Neuronal stem cell (in vitro differentiated cells): ENCODE measurements at regions not wholly inside any gene's neighbourhood (a gene's known extent, or its start where the extent isn't known, plus 50 kb on each side); places are given as distances from the start of the nearest gene placed in this dataset. TPM values are rescaled to one million over a fixed set of nuclear protein-coding genes. Genes with fewer than 3 reads are reported as not detected.

Experiments used
- DNase-seq: peaks from one replicate; pipeline ENCODE4 v3.0.0-alpha.2; 2013; ENCODE audit warnings: low spot score
- H2AFZ ChIP-seq: one replicate; pipeline ENCODE4 v1.6.1; 2013; ENCODE audit warnings: mild to moderate bottlenecking, low read length, inconsistent platforms
- H2AK5ac ChIP-seq: 2 replicates; pipeline ENCODE4 v1.6.1; 2013; ENCODE audit warnings: low read depth, mild to moderate bottlenecking, inconsistent platforms, low read length, moderate library complexity, mixed read lengths
- H2BK120ac ChIP-seq: 2 replicates; pipeline ENCODE4 v1.6.1; 2013; ENCODE audit warnings: low read depth, mild to moderate bottlenecking, inconsistent platforms, low read length, moderate library complexity, mixed read lengths
- H2BK12ac ChIP-seq: one replicate; pipeline ENCODE4 v1.6.1; 2013; ENCODE audit warnings: low read length, inconsistent platforms
- H2BK15ac ChIP-seq: 2 replicates; pipeline ENCODE4 v1.6.1; 2013; ENCODE audit warnings: mild to moderate bottlenecking, low read length, inconsistent platforms, mixed read lengths
- H2BK5ac ChIP-seq: one replicate; pipeline ENCODE4 v1.6.1; 2013; ENCODE audit warnings: inconsistent platforms, mild to moderate bottlenecking, low read length, moderate library complexity
- H3K14ac ChIP-seq: one replicate; pipeline ENCODE4 v1.6.1; 2013; ENCODE audit warnings: low read length, inconsistent platforms
- H3K18ac ChIP-seq: 2 replicates; pipeline ENCODE4 v1.6.1; 2013; ENCODE audit warnings: low read length, inconsistent platforms
- H3K23ac ChIP-seq: 2 replicates; pipeline ENCODE4 v1.6.1; 2013; ENCODE audit warnings: low read depth, mild to moderate bottlenecking, mixed read lengths, low read length, inconsistent platforms; ENCODE audit not compliant: poor library complexity
- H3K27ac ChIP-seq: replicated peaks from 3 replicates; pipeline ENCODE4 v1.5.1; 2013; ENCODE audit warnings: low read length, inconsistent platforms
- H3K27me3 ChIP-seq, 3 experiments: 2 replicates each; pipeline ENCODE4 v1.6.1; 2013; ENCODE audit warnings: low read length in 3 of 3, mild to moderate bottlenecking in 2 of 3, inconsistent platforms in 1 of 3, low read depth in 1 of 3, mixed read lengths in 1 of 3, moderate library complexity in 1 of 3; ENCODE audit not compliant: control insufficient read depth in 3 of 3, insufficient read depth in 3 of 3
- H3K36me3 ChIP-seq, 2 donors: replicated peaks in 1 of 2; 2 replicates each; pipeline ENCODE4 v1.6.1; 2013; ENCODE audit warnings: low read length in 2 of 2; ENCODE audit not compliant: control insufficient read depth in 2 of 2, insufficient read depth in 2 of 2
- H3K4ac ChIP-seq: 2 replicates; pipeline ENCODE4 v1.6.1; 2013; ENCODE audit warnings: inconsistent platforms, mild to moderate bottlenecking, low read length, moderate library complexity
- H3K4me1 ChIP-seq, 2 donors: 1 replicate in 1 of 2; 2 replicates in 1 of 2; pipeline ENCODE4 v1.6.1; 2013; ENCODE audit warnings: low read length in 2 of 2, low read depth in 1 of 2; ENCODE audit not compliant: control insufficient read depth in 2 of 2, insufficient read depth in 1 of 2
- H3K4me2 ChIP-seq: one replicate; pipeline ENCODE4 v1.6.1; 2013; ENCODE audit warnings: mild to moderate bottlenecking, low read length, inconsistent platforms; ENCODE audit not compliant: insufficient read depth, poor library complexity, severe bottlenecking
- H3K4me3 ChIP-seq, 2 donors: 2 replicates each; pipeline ENCODE4 v1.5.1; 2013; ENCODE audit warnings: low read length in 2 of 2, mild to moderate bottlenecking in 2 of 2, inconsistent platforms in 1 of 2, moderate library complexity in 1 of 2
- H3K79me1 ChIP-seq: one replicate; pipeline ENCODE4 v1.6.1; 2013; ENCODE audit warnings: low read depth, mild to moderate bottlenecking, inconsistent platforms, low read length, moderate library complexity
- H3K9ac ChIP-seq: one replicate; pipeline ENCODE4 v1.6.1; 2013; ENCODE audit warnings: mild to moderate bottlenecking, low read depth, low read length, inconsistent platforms; ENCODE audit not compliant: poor library complexity
- H3K9me3 ChIP-seq, 2 donors: replicated peaks in 1 of 2; 2 replicates each; pipeline versions ENCODE3 to v1.6.1; 2013; ENCODE audit warnings: low read length in 2 of 2, mild to moderate bottlenecking in 2 of 2, inconsistent platforms in 1 of 2, low read depth in 1 of 2, mixed read lengths in 1 of 2, moderate library complexity in 1 of 2; ENCODE audit not compliant: control insufficient read depth in 2 of 2, insufficient read depth in 1 of 2
- H4K8ac ChIP-seq: one replicate; pipeline ENCODE4 v1.6.1; 2013; ENCODE audit warnings: low read depth, mild to moderate bottlenecking, inconsistent platforms, low read length, moderate library complexity
- H4K91ac ChIP-seq: one replicate; pipeline ENCODE4 v1.6.1; 2013; ENCODE audit warnings: low read length, low read depth, mild to moderate bottlenecking, inconsistent platforms; ENCODE audit not compliant: poor library complexity
- WGBS, 2 donors: extraction: QIAGEN DNeasy Blood & Tissue Kit; methylation state at CpG; one replicate each; pipeline ENCODE4 v1.1.7; 2013; ENCODE audit warnings: missing lambda C conversion rate in 2 of 2, mixed read lengths in 1 of 2; ENCODE audit not compliant: insufficient read length in 2 of 2, insufficient replicate concordance in 1 of 2; ENCODE audit errors: extremely low coverage in 2 of 2; 5-methylcytosine and 5-hydroxymethylcytosine counted together
- small RNA-seq: library from polyadenylated mRNA; stranded (forward); fragments of <200 nt; extraction: miRNeasy Mini kit (QIAGEN cat#:217004); gene quantifications from one replicate; pipeline ENCODE3, GENCODE V24; 2013; ENCODE audit not compliant: insufficient read depth

DNA sequence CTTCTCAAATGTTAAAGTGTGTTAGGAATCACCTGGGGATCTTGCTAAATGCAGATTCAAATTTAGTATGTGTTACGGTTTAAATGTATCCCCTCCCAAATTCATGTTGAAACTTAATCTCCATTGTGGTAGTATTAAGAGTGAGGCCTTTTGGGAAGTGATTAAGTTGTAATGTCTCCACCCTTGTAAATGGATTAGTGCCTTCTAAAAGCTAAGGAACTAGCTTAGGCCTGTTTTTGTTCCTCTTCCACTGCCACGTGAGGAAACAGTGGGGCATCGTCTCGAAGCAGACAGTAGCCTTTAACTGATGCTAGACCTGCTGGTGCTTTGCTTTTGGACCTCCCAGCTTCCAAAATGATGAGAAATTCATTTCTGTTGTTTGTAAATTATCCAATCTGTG is 52.3 kb upstream of the SEMA3D start:
- Histone ChIP-seq H3K4me1 (no peaks in the 10 kb centered on the region), H3K9ac (no peak overlapping the region), H2BK120ac (no peak overlapping the region), H3K18ac (no peak overlapping the region), H4K8ac (no peak overlapping the region), H2BK12ac (no peak overlapping the region), H3K4ac (no peak overlapping the region), H3K14ac (no peak overlapping the region), H2BK15ac (no peak overlapping the region), H3K4me2 (no peak overlapping the region), H3K27ac (no peak overlapping the region), H3K36me3 (no peaks in the 10 kb centered on the region), H3K23ac (no peak overlapping the region), H3K27me3 (no peaks in the 10 kb centered on the region), H2BK5ac (no peak overlapping the region), H3K9me3 (no peaks in the 10 kb centered on the region), H2AK5ac (no peak overlapping the region), H4K91ac (no peak overlapping the region), H3K4me3 (no peak overlapping the region), H2AFZ (peak overlapping the region; percentile 6), H3K79me1 (no peaks in the 10 kb centered on the region)
- DNase-seq: no peak
- no CpG with 5 or more reads among the region's 4 CpGs for WGBS, 2 donors

- Histone ChIP-seq H3K4me2 (no peak overlapping the region), H2AK5ac (no peak overlapping the region), H3K9me3 (no peaks in the 10 kb centered on the region), H3K27ac (no peak overlapping the region), H2BK12ac (no peak overlapping the region), H4K91ac (no peak overlapping the region), H3K4me1 (no peaks in the 10 kb centered on the region), H3K4me3 (no peak overlapping the region), H4K8ac (no peak overlapping the region), H3K23ac (no peak overlapping the region), H3K79me1 (no peaks in the 10 kb centered on the region), H2BK15ac (no peak overlapping the region), H3K27me3 (no peaks in the 10 kb centered on the region), H2AFZ (no peak overlapping the region), H3K4ac (no peak overlapping the region), H3K9ac (no peak overlapping the region), H3K14ac (no peak overlapping the region), H3K36me3 (no peaks in the 10 kb centered on the region), H2BK120ac (no peak overlapping the region), H3K18ac (no peak overlapping the region), H2BK5ac (no peak overlapping the region)
- no peak for DNase-seq
- no CpG with 5 or more reads among the region's 4 CpGs for WGBS, 2 donors
Measured at GRCh38 chr7:85237721-85238120, 50.9 kb upstream of the SEMA3D start.

Small RNA genes in the stretch of these regions (small RNA-seq; reads per million reads assigned to genes)
- not detected for gene DYNLL1P7
